GM21619 (cell line): ENCODE measurements at regions not wholly inside any gene's neighbourhood (a gene's known extent, or its start where the extent isn't known, plus 50 kb on each side); places are given as distances from the start of the nearest gene placed in this dataset.
"Not testable (repeated sequence)": the region's sequence is repeated elsewhere in the genome, so short reads cannot be mapped to it uniquely, and the experiment has no call there.

Experiments used
- ATAC-seq: cut with Tn5 transposase; IDR thresholded peaks from one replicate; pipeline ENCODE4 v1.9.1; 2021; ENCODE audit not compliant: unreplicated experiment

- ATAC-seq, result no peak
Observed at GRCh38 chr6:868201-868600, 175.3 kb upstream of the EXOC2 start.

GRCh38 chr6:867378-867777, 174.4 kb upstream of the EXOC2 start:
- ATAC-seq, result no peak

- no peak for ATAC-seq
Observed at GRCh38 chr6:866316-866715, 173.4 kb upstream of the EXOC2 start.

GRCh38 chr6:865846-866245, 172.9 kb upstream of the EXOC2 start:
- ATAC-seq, result no peak

- no peak for ATAC-seq
Observed at GRCh38 chr6:863831-864230, 170.9 kb upstream of the EXOC2 start.

- not testable (repeated sequence) for ATAC-seq
Observed at GRCh38 chr6:863127-863526, 170.2 kb upstream of the EXOC2 start.

- no peak for ATAC-seq
Observed at GRCh38 chr6:859936-860335, 167.0 kb upstream of the EXOC2 start.

- no peak for ATAC-seq
Observed at GRCh38 chr6:854406-855118, 161.6 kb upstream of the EXOC2 start.

GRCh38 chr6:852216-852615, 159.3 kb upstream of the EXOC2 start:
- ATAC-seq, result not testable (repeated sequence)

- ATAC-seq, result no peak
Observed at GRCh38 chr6:849075-849506, 156.2 kb upstream of the EXOC2 start.

- no peak for ATAC-seq
Observed at GRCh38 chr6:845566-845965, 152.6 kb upstream of the EXOC2 start.

- ATAC-seq, result no peak
Observed at GRCh38 chr6:845101-845500, 152.2 kb upstream of the EXOC2 start.

- ATAC-seq, result no peak
Observed at GRCh38 chr6:842141-842540, 149.2 kb upstream of the EXOC2 start.

GRCh38 chr6:841569-841968, 148.6 kb upstream of the EXOC2 start:
- no peak for ATAC-seq

GRCh38 chr6:839201-839600, 146.3 kb upstream of the EXOC2 start:
- ATAC-seq, result no peak

GRCh38 chr6:837380-837779, 144.4 kb upstream of the EXOC2 start:
- ATAC-seq, result no peak

GRCh38 chr6:836276-836853, 143.4 kb upstream of the EXOC2 start:
- ATAC-seq, result no peak

- peak; percentile 53 for ATAC-seq
Observed at GRCh38 chr6:835476-836160, 142.7 kb upstream of the EXOC2 start.

- ATAC-seq, result no peak
Observed at GRCh38 chr6:834866-835265, 141.9 kb upstream of the EXOC2 start.

- no peak for ATAC-seq
Observed at GRCh38 chr6:834190-834589, 141.3 kb upstream of the EXOC2 start.

- ATAC-seq, result not testable (repeated sequence)
Observed at GRCh38 chr6:832804-833203, 139.9 kb upstream of the EXOC2 start.

GRCh38 chr6:830667-831327, 137.9 kb upstream of the EXOC2 start:
- no peak for ATAC-seq
